Prostate gland (tissue), 2 donors: ENCODE measurements at regions not wholly inside any gene's neighbourhood (a gene's known extent, or its start where the extent isn't known, plus 50 kb on each side); places are given as distances from the start of the nearest gene placed in this dataset.
"Not testable (repeated sequence)": the region's sequence is repeated elsewhere in the genome, so short reads cannot be mapped to it uniquely, and the experiment has no call there.

Experiments
- POLR2A ChIP-seq: fragments of 450-650 bp; IDR thresholded peaks from one replicate; pipeline ENCODE4 v1.6.1; 2016; ENCODE audit warnings: antibody characterized with exemption, mild to moderate bottlenecking
- TF ChIP-seq, protein P1 (sequence below), 4 experiments: fragments of 200-600 bp in 2 of 4; fragments of 450-650 bp in 2 of 4; sonication (generic) in 2 of 4; IDR thresholded peaks; 1 replicate in 3 of 4; 2 replicates in 1 of 4; pipeline ENCODE4 v1.5.1; 2016 to 2019; ENCODE audit warnings: antibody characterized with exemption in 4 of 4, mild to moderate bottlenecking in 2 of 4, moderate library complexity in 2 of 4

DNA sequence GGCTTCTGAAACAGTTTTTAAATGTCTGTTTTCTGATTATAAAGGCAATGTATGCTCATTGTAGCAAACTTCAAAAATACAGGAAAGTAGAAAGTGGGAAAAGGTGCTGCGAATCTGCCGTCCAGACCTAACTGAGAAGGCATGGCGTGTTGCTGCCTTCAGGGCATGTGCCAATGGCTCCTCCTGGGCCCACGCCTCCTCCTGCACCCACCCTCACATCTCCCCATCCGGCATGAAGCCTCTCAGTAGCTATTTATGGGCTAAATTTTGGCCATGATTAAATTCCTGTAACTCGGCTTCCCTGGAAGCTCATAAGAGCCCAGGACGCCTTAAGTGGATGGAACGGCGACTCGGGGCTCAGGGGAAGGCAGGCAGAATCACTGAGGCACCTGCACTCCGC is 153.8 kb downstream of the LAT start:
- TF ChIP-seq, protein P1, sequence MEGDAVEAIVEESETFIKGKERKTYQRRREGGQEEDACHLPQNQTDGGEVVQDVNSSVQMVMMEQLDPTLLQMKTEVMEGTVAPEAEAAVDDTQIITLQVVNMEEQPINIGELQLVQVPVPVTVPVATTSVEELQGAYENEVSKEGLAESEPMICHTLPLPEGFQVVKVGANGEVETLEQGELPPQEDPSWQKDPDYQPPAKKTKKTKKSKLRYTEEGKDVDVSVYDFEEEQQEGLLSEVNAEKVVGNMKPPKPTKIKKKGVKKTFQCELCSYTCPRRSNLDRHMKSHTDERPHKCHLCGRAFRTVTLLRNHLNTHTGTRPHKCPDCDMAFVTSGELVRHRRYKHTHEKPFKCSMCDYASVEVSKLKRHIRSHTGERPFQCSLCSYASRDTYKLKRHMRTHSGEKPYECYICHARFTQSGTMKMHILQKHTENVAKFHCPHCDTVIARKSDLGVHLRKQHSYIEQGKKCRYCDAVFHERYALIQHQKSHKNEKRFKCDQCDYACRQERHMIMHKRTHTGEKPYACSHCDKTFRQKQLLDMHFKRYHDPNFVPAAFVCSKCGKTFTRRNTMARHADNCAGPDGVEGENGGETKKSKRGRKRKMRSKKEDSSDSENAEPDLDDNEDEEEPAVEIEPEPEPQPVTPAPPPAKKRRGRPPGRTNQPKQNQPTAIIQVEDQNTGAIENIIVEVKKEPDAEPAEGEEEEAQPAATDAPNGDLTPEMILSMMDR (IDR thresholded peaks at IDR 0.05), result not testable (repeated sequence)
- not testable (repeated sequence) for TF ChIP-seq POLR2A
